ENCODE measurements at regions not wholly inside any gene's neighbourhood (a gene's known extent, or its start where the extent isn't known, plus 50 kb on each side); places are given as distances from the start of the nearest gene placed in this dataset.

DNA sequence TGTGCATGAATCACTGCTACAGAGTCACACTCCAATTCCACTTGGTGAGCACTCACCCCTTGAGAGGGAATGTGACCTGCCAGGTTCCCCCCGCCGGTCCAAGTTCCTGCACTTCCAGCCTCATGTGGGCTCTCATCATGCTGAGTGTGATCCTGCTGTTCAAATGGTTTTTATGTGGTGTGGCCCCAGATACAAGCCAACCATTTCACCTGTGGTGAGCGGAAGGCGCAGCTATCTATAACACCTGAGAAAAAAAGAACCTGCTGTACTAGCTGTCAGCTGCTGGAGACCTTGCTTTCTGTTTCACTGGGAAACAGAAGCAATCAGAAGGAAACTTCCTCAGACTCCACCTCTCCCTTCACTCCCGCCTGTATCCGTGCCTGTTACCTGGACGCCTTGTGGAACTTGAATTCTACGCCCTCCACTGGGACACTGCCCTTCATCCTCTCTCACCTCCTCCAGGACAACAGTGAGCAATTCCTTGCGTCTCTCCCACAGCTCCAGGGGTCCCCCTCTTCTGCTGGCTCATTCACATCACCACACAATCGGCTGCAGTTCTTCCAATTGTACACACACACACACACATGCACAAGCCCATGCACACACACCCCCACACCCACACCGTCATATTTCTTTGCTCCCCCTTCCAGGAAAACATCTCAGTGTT lies 64.4 kb upstream of the RPL11 start:
- Histone ChIP-seq H3K36me3 (ENCODE audit: control insufficient read depth, insufficient read depth, low read length) (no peaks in the 10 kb centered on the region), H3K4me1 (ENCODE audit: control insufficient read depth, insufficient read depth, low read length) (no peaks in the 10 kb centered on the region), H3K9me3 (replicated peaks; ENCODE audit: control insufficient read depth, low read depth, low read length) (no peaks in the 10 kb centered on the region), H3K27ac (ENCODE audit: low read length) (no peak overlapping the region), H3K27me3 (ENCODE audit: control insufficient read depth, insufficient read depth, low read length) (no peaks in the 10 kb centered on the region), H3K4me3 (ENCODE audit: low read length) (no peak overlapping the region)
- no peak for DNase-seq
- WGBS (ENCODE audit: insufficient coverage): 54% methylated on average over 9 of the region's 11 CpGs

DNA sequence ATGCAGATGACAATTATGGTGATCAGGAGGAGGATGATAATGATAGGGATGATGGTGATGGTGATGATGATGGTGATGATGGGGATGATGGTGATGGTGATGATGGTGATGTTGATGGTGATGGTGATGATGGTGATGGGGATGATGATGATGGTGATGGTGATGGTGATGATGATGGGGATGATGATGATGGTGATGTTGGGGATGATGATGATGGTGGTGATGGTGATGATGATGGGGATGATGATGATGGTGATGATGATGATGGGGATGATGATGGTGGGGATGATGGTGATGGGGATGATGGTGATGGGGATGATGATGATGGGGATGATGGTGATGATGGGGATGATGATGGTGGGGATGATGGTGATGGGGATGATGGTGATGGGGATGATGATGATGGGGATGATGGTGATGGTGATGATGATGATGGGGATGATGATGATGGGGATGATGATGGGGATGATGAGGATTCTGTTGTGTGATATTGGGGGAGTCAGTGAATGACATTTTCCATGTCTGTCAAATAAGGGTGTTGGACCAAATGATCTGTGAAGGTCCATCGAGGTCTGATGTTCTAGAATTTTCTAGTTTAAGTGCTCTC lies 65.6 kb upstream of the RPL11 start:
- H3K4me1 ChIP-seq (ENCODE audit: control insufficient read depth, insufficient read depth, low read length): no peaks in the 10 kb centered on the region
- H3K27ac ChIP-seq (ENCODE audit: low read length): no peak overlapping the region
- H3K9me3 ChIP-seq (replicated peaks; ENCODE audit: control insufficient read depth, low read depth, low read length): no peaks in the 10 kb centered on the region
- H3K4me3 ChIP-seq (ENCODE audit: low read length): no peak overlapping the region
- H3K36me3 ChIP-seq (ENCODE audit: control insufficient read depth, insufficient read depth, low read length): no peaks in the 10 kb centered on the region
- no CpG with 5 or more reads among the region's 1 CpG for WGBS (ENCODE audit: insufficient coverage)
- peaks cover 2% of the 10 kb centered on the region for H3K27me3 ChIP-seq (ENCODE audit: control insufficient read depth, insufficient read depth, low read length)
- DNase-seq: no peak

DNA sequence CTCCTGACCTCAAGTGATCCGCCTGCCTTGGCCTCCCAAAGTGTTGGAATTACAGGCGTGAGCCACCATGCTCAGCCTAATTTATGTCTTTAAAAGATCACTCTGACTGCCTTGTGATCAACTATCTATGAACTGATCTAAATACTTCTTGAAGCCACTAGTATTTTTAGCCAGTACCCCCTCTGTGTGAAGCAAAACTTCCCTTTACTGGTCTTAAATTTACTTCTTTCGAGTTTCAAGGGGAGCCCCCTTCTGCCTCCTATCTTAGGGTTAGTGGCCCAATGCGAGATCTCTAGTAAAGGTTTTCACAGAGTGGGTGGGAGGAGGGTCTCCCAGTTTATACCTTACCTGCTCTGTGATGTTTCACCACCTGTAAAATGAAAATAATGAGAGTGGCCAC lies 66.1 kb upstream of the RPL11 start:
- Histone ChIP-seq H3K36me3 (ENCODE audit: control insufficient read depth, insufficient read depth, low read length) (no peaks in the 10 kb centered on the region), H3K9me3 (replicated peaks; ENCODE audit: control insufficient read depth, low read depth, low read length) (no peaks in the 10 kb centered on the region), H3K27ac (ENCODE audit: low read length) (no peak overlapping the region), H3K4me3 (ENCODE audit: low read length) (no peak overlapping the region), H3K27me3 (ENCODE audit: control insufficient read depth, insufficient read depth, low read length) (peaks cover 7% of the 10 kb centered on the region), H3K4me1 (ENCODE audit: control insufficient read depth, insufficient read depth, low read length) (no peaks in the 10 kb centered on the region)
- DNase-seq: no peak
- WGBS (ENCODE audit: insufficient coverage): 95% methylated on average over 2 of the region's 4 CpGs

DNA sequence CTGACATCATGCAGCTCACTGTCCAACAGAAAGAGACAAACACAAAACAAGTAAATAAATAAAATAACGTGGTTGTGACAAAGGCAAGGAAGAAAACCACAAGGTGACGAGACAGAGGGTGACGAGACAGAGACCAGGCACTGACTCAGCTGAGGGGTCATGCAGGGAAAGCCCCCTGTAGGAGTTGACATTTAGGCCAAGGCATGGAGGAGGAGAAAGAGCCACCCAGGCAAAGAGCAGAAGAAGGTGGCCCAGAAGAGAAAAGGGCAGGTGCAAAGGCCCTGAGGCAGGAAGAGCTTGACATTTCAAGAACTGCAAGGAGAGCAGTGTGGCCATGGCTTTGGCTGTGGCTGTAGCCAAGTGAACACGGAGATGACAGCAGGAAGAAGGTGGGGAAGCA lies 65.1 kb upstream of the ID3 start:
- DNase-seq: no peak
- 82% methylated on average over 4 of the region's 4 CpGs for WGBS (ENCODE audit: insufficient coverage)

DNA sequence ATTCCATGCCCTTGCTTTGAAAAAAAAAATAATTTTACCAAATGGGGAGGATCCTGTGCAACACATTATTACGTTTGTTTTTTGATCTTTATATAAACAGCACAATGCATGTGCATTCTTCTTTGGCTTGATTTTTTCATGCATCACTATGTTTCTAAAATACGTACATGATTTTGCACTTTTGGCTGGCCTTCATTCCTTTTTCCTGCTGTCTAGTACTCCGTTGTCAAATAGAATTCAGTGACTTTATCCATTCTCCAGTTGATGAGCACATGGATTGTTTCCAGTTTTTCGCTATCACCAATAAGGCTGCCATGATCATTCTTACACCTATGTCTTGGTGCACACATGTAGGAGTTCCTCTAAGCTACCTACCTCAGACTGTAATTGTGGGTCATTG lies 63.0 kb upstream of the ID3 start:
- Histone ChIP-seq H3K9me3 (replicated peaks; ENCODE audit: control insufficient read depth, low read depth, low read length) (no peaks in the 10 kb centered on the region), H3K27ac (ENCODE audit: low read length) (no peak overlapping the region), H3K27me3 (ENCODE audit: control insufficient read depth, insufficient read depth, low read length) (peaks cover 31% of the 10 kb centered on the region), H3K4me3 (ENCODE audit: low read length) (no peak overlapping the region), H3K36me3 (ENCODE audit: control insufficient read depth, insufficient read depth, low read length) (no peaks in the 10 kb centered on the region), H3K4me1 (ENCODE audit: control insufficient read depth, insufficient read depth, low read length) (peaks cover 5% of the 10 kb centered on the region)
- WGBS (ENCODE audit: insufficient coverage): 100% methylated on average over 2 of the region's 4 CpGs
- no peak for DNase-seq

More for the DNA sequence above, 65.1 kb upstream of the ID3 start:
- H3K27ac ChIP-seq (ENCODE audit: low read length): no peak overlapping the region
- H3K4me3 ChIP-seq (ENCODE audit: low read length): no peak overlapping the region
- no peaks in the 10 kb centered on the region for H3K36me3 ChIP-seq (ENCODE audit: control insufficient read depth, insufficient read depth, low read length)
- peaks cover 17% of the 10 kb centered on the region for H3K27me3 ChIP-seq (ENCODE audit: control insufficient read depth, insufficient read depth, low read length)
- peaks cover 5% of the 10 kb centered on the region for H3K4me1 ChIP-seq (ENCODE audit: control insufficient read depth, insufficient read depth, low read length)
- H3K9me3 ChIP-seq (replicated peaks; ENCODE audit: control insufficient read depth, low read depth, low read length): no peaks in the 10 kb centered on the region

DNA sequence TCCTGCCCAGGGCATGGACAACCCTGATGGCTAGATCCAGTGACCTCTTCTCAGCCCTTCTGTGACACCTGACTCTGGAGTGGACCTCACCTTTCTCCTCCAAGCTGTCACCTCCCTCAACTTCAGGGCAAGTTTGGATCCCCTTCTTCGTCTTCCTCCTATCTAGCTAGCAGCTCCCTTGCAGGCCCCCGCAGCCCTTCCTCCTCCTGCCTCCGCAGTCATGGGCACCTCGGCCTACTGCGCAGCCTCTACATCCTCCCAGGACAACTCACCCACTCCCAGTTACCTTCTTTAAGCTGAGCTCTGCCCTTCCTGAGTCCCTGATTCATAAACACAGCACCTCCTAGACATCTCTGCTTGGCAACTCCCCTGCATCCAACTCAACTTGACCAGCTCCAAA lies 61.3 kb upstream of the ID3 start:
- Histone ChIP-seq H3K36me3 (ENCODE audit: control insufficient read depth, insufficient read depth, low read length) (no peaks in the 10 kb centered on the region), H3K4me3 (ENCODE audit: low read length) (no peak overlapping the region), H3K4me1 (ENCODE audit: control insufficient read depth, insufficient read depth, low read length) (peaks cover 5% of the 10 kb centered on the region), H3K9me3 (replicated peaks; ENCODE audit: control insufficient read depth, low read depth, low read length) (no peaks in the 10 kb centered on the region), H3K27ac (ENCODE audit: low read length) (no peak overlapping the region), H3K27me3 (ENCODE audit: control insufficient read depth, insufficient read depth, low read length) (peaks cover 31% of the 10 kb centered on the region)
- 81% methylated on average over 5 of the region's 5 CpGs for WGBS (ENCODE audit: insufficient coverage)
- DNase-seq: no peak

DNA sequence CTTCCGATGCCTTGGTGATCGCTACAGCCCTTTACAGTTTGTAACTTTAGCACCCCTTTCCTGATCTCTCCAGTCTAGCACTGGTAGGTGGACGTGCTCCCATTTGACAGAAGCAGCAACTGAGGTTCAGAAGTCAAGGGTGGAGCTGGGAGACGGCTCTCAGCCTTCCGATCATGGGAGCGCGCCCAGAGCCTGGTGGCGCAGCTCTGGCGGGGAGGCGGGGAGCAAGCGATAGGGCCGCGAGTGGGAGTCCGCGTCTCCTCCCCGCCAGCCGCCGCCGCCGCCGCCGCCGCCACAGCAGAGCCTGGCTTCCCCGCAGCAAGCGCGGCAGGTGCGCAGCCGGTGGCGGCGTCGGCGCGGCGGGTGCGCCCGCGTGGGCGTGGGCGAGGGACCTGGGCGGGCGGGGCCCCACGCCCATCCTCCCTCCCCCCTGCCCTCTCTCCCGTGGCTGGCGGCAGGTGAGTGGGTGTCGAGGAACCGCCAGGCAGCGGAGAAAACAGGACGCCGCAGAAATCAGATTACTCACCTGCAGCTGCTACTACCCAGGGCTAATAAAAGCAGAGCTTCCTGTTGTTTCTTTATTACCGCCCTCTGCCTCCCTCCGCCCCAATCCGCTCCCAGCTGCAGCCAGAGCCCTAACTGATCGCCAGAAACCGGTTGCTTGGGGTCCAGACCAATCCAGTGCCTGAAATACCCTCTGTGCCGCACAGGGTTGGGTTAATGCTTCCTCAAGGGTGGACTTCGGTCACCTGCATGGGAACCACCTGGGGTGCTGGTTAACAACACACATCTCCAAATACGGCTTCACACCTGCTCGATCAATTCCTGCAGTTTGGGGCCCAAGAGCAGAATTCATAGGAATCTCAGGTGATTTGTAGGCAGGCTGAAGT lies 60.2 kb upstream of the ID3 start:
- H3K4me3 ChIP-seq (ENCODE audit: low read length): no peak overlapping the region
- H3K9me3 ChIP-seq (replicated peaks; ENCODE audit: control insufficient read depth, low read depth, low read length): no peaks in the 10 kb centered on the region
- WGBS (ENCODE audit: insufficient coverage): 6% methylated on average over 43 of the region's 58 CpGs
- peaks cover 5% of the 10 kb centered on the region for H3K4me1 ChIP-seq (ENCODE audit: control insufficient read depth, insufficient read depth, low read length)
- no peaks in the 10 kb centered on the region for H3K36me3 ChIP-seq (ENCODE audit: control insufficient read depth, insufficient read depth, low read length)
- peaks cover 33% of the 10 kb centered on the region for H3K27me3 ChIP-seq (ENCODE audit: control insufficient read depth, insufficient read depth, low read length)
- no peak for DNase-seq
- no peak overlapping the region for H3K27ac ChIP-seq (ENCODE audit: low read length)

DNA sequence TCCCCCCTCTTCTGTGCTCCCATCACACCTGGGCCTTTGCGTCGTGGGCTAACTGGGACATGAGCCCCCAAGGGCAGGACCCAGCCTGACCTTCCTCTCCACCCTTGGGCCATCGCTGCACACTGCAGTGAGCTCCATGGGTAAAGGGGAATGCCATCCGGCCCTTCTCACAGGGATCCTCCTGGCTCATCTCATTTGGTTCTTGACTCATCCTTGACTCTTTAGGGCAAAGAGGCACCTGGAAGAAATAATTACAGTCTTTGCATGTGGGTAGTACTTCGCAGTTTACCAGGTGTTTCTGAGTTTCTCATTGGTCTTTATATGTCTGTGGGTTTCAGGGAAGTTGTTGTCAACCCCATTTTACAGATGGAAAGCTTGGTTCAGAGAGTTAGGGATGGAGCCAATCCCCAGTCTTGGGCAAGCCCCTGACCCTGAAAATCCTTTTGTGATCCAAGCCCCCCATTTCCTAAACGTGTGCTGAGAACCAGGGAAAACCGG lies 59.3 kb upstream of the ID3 start:
- 50% methylated on average over 1 of the region's 7 CpGs for WGBS (ENCODE audit: insufficient coverage)
- H3K27ac ChIP-seq (ENCODE audit: low read length): no peak overlapping the region
- H3K9me3 ChIP-seq (replicated peaks; ENCODE audit: control insufficient read depth, low read depth, low read length): no peaks in the 10 kb centered on the region
- no peak for DNase-seq
- H3K4me1 ChIP-seq (ENCODE audit: control insufficient read depth, insufficient read depth, low read length): peaks cover 5% of the 10 kb centered on the region
- no peak overlapping the region for H3K4me3 ChIP-seq (ENCODE audit: low read length)
- H3K27me3 ChIP-seq (ENCODE audit: control insufficient read depth, insufficient read depth, low read length): peaks cover 33% of the 10 kb centered on the region
- no peaks in the 10 kb centered on the region for H3K36me3 ChIP-seq (ENCODE audit: control insufficient read depth, insufficient read depth, low read length)

DNA sequence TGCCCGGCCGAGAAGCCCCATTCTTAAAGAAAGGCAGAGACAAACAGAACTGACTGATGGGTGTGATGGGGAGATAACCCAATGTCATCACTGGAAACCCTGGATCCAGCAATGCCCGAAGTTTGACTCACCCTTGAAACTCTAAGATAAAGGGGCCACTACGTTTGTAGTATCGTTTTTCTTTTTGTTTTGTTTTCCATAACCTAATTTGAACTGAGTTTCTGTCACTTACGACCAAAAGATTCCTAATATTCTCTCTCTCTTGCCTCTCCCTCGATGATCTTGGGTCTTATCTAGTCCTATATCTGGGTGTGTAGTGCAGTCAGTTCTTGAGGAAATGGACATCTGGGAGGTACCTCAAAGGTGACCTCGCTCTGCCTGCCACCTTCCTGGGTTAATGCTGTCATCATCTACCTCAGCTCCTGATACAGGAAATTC lies 57.8 kb upstream of the ID3 start:
- 93% methylated on average over 1 of the region's 8 CpGs for WGBS (ENCODE audit: insufficient coverage)
- no peak overlapping the region for H3K27ac ChIP-seq (ENCODE audit: low read length)

DNA sequence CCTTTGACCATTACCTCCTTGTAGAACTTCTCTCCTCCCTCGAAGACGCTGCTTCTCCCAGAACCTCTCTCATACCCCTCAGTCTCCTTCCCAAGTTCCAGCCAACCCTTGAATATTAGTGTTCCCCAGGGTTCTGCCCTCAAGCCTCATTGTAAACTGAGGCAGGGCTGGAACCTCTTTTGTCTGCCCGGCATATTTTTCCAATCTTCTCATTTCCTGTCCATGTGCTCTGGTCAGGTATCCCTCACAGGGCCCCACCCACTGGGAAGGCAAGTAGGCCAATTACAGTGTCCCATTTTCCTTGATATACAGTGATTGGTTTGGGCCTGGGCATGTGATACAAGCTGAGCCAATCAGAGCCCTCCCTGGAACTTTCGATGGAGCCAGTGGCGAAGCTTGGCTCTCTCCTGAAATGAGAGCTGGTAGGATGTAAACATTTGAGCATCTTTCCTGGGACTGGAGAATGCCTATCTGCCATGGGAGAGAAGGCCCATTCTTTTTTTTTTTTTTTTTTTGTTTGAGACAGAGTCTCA lies 57.1 kb upstream of the ID3 start:
- DNase-seq: no peak
- Histone ChIP-seq H3K36me3 (ENCODE audit: control insufficient read depth, insufficient read depth, low read length) (no peaks in the 10 kb centered on the region), H3K27ac (ENCODE audit: low read length) (no peak overlapping the region), H3K4me3 (ENCODE audit: low read length) (no peak overlapping the region), H3K27me3 (ENCODE audit: control insufficient read depth, insufficient read depth, low read length) (peaks cover 33% of the 10 kb centered on the region), H3K4me1 (ENCODE audit: control insufficient read depth, insufficient read depth, low read length) (peaks cover 5% of the 10 kb centered on the region), H3K9me3 (replicated peaks; ENCODE audit: control insufficient read depth, low read depth, low read length) (no peaks in the 10 kb centered on the region)
- WGBS (ENCODE audit: insufficient coverage): 95% methylated on average over 4 of the region's 5 CpGs

More for the DNA sequence above, 57.8 kb upstream of the ID3 start:
- Histone ChIP-seq H3K36me3 (ENCODE audit: control insufficient read depth, insufficient read depth, low read length) (no peaks in the 10 kb centered on the region), H3K4me1 (ENCODE audit: control insufficient read depth, insufficient read depth, low read length) (peaks cover 5% of the 10 kb centered on the region), H3K4me3 (ENCODE audit: low read length) (no peak overlapping the region), H3K9me3 (replicated peaks; ENCODE audit: control insufficient read depth, low read depth, low read length) (no peaks in the 10 kb centered on the region), H3K27me3 (ENCODE audit: control insufficient read depth, insufficient read depth, low read length) (peaks cover 33% of the 10 kb centered on the region)
- no peak for DNase-seq

All from muscle of leg (tissue), 3 donors.